ENCODE measurements at regions not wholly inside any gene's neighbourhood (a gene's known extent, or its start where the extent isn't known, plus 50 kb on each side); places are given as distances from the start of the nearest gene placed in this dataset.

DNA sequence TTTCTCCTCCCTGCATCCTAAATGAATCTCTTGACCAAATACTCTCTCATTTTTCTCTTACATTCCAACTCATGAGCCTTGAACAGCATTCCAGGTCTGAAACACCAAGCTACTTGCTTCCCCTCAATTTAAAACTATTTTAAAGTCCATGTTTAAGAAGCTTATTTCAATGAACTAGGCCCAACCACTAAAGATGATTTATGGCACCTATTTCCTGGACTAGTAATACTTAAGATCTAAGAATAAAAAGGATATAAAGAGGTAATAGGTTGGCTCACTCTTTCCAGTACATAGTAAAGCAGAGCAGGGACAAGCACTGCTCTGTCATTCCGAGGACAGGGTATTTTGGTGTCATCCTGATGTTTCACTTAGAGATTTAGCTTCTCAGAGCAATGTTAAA is 219.3 kb upstream of the TMCO5A start (continued):
- TF ChIP-seq, protein P1, sequence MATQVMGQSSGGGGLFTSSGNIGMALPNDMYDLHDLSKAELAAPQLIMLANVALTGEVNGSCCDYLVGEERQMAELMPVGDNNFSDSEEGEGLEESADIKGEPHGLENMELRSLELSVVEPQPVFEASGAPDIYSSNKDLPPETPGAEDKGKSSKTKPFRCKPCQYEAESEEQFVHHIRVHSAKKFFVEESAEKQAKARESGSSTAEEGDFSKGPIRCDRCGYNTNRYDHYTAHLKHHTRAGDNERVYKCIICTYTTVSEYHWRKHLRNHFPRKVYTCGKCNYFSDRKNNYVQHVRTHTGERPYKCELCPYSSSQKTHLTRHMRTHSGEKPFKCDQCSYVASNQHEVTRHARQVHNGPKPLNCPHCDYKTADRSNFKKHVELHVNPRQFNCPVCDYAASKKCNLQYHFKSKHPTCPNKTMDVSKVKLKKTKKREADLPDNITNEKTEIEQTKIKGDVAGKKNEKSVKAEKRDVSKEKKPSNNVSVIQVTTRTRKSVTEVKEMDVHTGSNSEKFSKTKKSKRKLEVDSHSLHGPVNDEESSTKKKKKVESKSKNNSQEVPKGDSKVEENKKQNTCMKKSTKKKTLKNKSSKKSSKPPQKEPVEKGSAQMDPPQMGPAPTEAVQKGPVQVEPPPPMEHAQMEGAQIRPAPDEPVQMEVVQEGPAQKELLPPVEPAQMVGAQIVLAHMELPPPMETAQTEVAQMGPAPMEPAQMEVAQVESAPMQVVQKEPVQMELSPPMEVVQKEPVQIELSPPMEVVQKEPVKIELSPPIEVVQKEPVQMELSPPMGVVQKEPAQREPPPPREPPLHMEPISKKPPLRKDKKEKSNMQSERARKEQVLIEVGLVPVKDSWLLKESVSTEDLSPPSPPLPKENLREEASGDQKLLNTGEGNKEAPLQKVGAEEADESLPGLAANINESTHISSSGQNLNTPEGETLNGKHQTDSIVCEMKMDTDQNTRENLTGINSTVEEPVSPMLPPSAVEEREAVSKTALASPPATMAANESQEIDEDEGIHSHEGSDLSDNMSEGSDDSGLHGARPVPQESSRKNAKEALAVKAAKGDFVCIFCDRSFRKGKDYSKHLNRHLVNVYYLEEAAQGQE (IDR thresholded peaks at IDR 0.05; ENCODE audit: unreplicated experiment) = no peak
- no peak for TF ChIP-seq ZNF331 (CRISPR knock-in tag; IDR thresholded peaks at IDR 0.05; ENCODE audit: low read depth)

- Histone ChIP-seq H3K9me2 (ENCODE audit: insufficient read depth) (peaks cover 4% of the 10 kb centered on the region; the same call in 1 of the 2 replicates), H3K27ac (ENCODE audit: low read depth) (no peak overlapping the region), H2AFZ (no peak overlapping the region), H3F3A (replicated peaks; ENCODE audit: low read depth) (no peaks in the 10 kb centered on the region), H3K36me3 (ENCODE audit: insufficient read depth) (no peaks in the 10 kb centered on the region), H3K27me3 (ENCODE audit: insufficient read depth) (no peaks in the 10 kb centered on the region), H3K4me1 (ENCODE audit: insufficient read depth) (no peaks in the 10 kb centered on the region), H3K4me3 (no peak overlapping the region), H3K4me2 (no peak overlapping the region), H3K79me2 (replicated peaks; ENCODE audit: insufficient read depth) (no peaks in the 10 kb centered on the region), H4K20me1 (replicated peaks; ENCODE audit: insufficient read depth) (no peaks in the 10 kb centered on the region)
- Mint-ChIP-seq H3K27me3 (ENCODE audit: insufficient read depth, low read depth, poor library complexity) (no peaks in the 10 kb centered on the region), H3K4me3 (no peak overlapping the region), H3K27ac (no peak overlapping the region), H3K9me3 (no peaks in the 10 kb centered on the region), H3K4me1 (no peaks in the 10 kb centered on the region), H3K36me3 (ENCODE audit: low read depth) (no peaks in the 10 kb centered on the region)
- DNase-seq (ENCODE audit: low spot score) (no peak), ATAC-seq (no peak)
- TF ChIP-seq, protein P2, sequence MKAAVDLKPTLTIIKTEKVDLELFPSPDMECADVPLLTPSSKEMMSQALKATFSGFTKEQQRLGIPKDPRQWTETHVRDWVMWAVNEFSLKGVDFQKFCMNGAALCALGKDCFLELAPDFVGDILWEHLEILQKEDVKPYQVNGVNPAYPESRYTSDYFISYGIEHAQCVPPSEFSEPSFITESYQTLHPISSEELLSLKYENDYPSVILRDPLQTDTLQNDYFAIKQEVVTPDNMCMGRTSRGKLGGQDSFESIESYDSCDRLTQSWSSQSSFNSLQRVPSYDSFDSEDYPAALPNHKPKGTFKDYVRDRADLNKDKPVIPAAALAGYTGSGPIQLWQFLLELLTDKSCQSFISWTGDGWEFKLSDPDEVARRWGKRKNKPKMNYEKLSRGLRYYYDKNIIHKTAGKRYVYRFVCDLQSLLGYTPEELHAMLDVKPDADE (IDR thresholded peaks at IDR 0.05) = no peak
- TF ChIP-seq NANOG (IDR thresholded peaks at IDR 0.05; ENCODE audit: borderline replicate concordance) (no peak), ZNF114 (CRISPR knock-in tag; IDR thresholded peaks at IDR 0.05) (no peak), CREB1 (CRISPR knock-in tag; IDR thresholded peaks at IDR 0.05; ENCODE audit: low read depth) (no peak), POLR2AphosphoS5 (IDR thresholded peaks at IDR 0.05; ENCODE audit: low read depth) (no peak), STAT1 (IDR thresholded peaks at IDR 0.05; ENCODE audit: unreplicated experiment) (no peak), CTCF (conservative IDR thresholded peaks at IDR 0.05; ENCODE audit: low read depth in 2 of 2) (no peak), JUNB (IDR thresholded peaks at IDR 0.05; ENCODE audit: unreplicated experiment) (no peak), EZH2phosphoT487 (IDR thresholded peaks at IDR 0.05; ENCODE audit: unreplicated experiment) (no peak)
- TF ChIP-seq, protein P1 (IDR thresholded peaks at IDR 0.05; ENCODE audit: unreplicated experiment) = no peak
Measured at GRCh38 chr15:37720267-37720666, 214.2 kb upstream of the TMCO5A start.

Data from GM23338 (cell line).